Common myeloid progenitor, CD34-positive (primary cell): ENCODE measurements at regions not wholly inside any gene's neighbourhood (a gene's known extent, or its start where the extent isn't known, plus 50 kb on each side); places are given as distances from the start of the nearest gene placed in this dataset.
"Not testable (repeated sequence)": the region's sequence is repeated elsewhere in the genome, so short reads cannot be mapped to it uniquely, and the experiment has no call there.

Source experiments
- CTCF ChIA-PET: fragments of 350-600 bp; sonication (Branson Sonifier 250); formaldehyde crosslinking; loops from one replicate; lab custom pipeline; 2021; ENCODE audit warnings: antibody characterized with exemption; lab: Charles Lee
- POLR2A ChIA-PET: fragments of 350-600 bp; sonication (Branson Sonifier 250); formaldehyde crosslinking; loops from one replicate; lab custom pipeline; 2021; ENCODE audit warnings: antibody characterized with exemption; lab: Charles Lee
- DNase-seq, 3 donors: peaks; one replicate each; pipeline versions ENCODE4 v3.0.0 to v3.0.0-alpha.2; 2013
- H3K27ac ChIP-seq, 2 experiments: 1 replicate in 1 of 2; 2 replicates in 1 of 2; pipeline ENCODE4 v1.7.0; 2013; ENCODE audit warnings: inconsistent platforms in 2 of 2, low read length in 2 of 2, mild to moderate bottlenecking in 2 of 2, low read depth in 1 of 2, moderate library complexity in 1 of 2; ENCODE audit not compliant: severe bottlenecking in 2 of 2, insufficient read depth in 1 of 2, poor library complexity in 1 of 2
- H3K27me3 ChIP-seq, 5 experiments: replicated peaks in 2 of 5; 1 replicate in 3 of 5; 2 replicates in 2 of 5; pipeline versions ENCODE4 v1.6.1 to v1.7.0; 2013; ENCODE audit warnings: low read length in 4 of 5, mild to moderate bottlenecking in 2 of 5, moderate library complexity in 2 of 5, inconsistent platforms in 1 of 5; ENCODE audit not compliant: insufficient read depth in 5 of 5, control insufficient read depth in 4 of 5
- H3K36me3 ChIP-seq, 4 experiments: 1 replicate in 2 of 4; 2 replicates in 2 of 4; pipeline versions ENCODE4 v1.6.1 to v1.7.0; 2013; ENCODE audit warnings: low read length in 3 of 4, control low read depth in 1 of 4, mild to moderate bottlenecking in 1 of 4; ENCODE audit not compliant: control insufficient read depth in 4 of 4, insufficient read depth in 4 of 4
- H3K4me1 ChIP-seq, 4 experiments: 1 replicate in 3 of 4; 2 replicates in 1 of 4; pipeline versions ENCODE4 v1.6.1 to v1.7.1; 2013; ENCODE audit warnings: low read length in 3 of 4, mild to moderate bottlenecking in 3 of 4, control low read depth in 1 of 4, inconsistent platforms in 1 of 4, moderate library complexity in 1 of 4; ENCODE audit not compliant: control insufficient read depth in 4 of 4, insufficient read depth in 4 of 4; ENCODE audit errors: control extremely low read depth in 1 of 4
- H3K4me3 ChIP-seq, 7 experiments: 1 replicate in 4 of 7; 2 replicates in 3 of 7; pipeline versions ENCODE4 v1.5.1 to v1.7.0; 2013; ENCODE audit warnings: mild to moderate bottlenecking in 7 of 7, low read length in 6 of 7, moderate library complexity in 6 of 7, inconsistent platforms in 2 of 7, low read depth in 2 of 7, control low read depth in 1 of 7; ENCODE audit not compliant: insufficient read depth in 4 of 7, control insufficient read depth in 1 of 7; ENCODE audit errors: extremely low read depth in 1 of 7
- H3K9me3 ChIP-seq, 5 experiments: 1 replicate in 4 of 5; 2 replicates in 1 of 5; pipeline versions ENCODE4 v1.6.1 to v1.7.1; 2013; ENCODE audit warnings: low read length in 4 of 5, mild to moderate bottlenecking in 2 of 5, inconsistent platforms in 1 of 5, low read depth in 1 of 5, moderate library complexity in 1 of 5; ENCODE audit not compliant: control insufficient read depth in 4 of 5, insufficient read depth in 2 of 5; ENCODE audit errors: control extremely low read depth in 1 of 5
- WGBS: methylation state at CpG from one replicate; pipeline ENCODE4 v1.1.5; 2013; ENCODE audit not compliant: insufficient coverage; 5-methylcytosine and 5-hydroxymethylcytosine counted together

- Histone ChIP-seq H3K4me3 (no peak overlapping the region), H3K27me3 (no peaks in the 10 kb centered on the region), H3K36me3 (no peaks in the 10 kb centered on the region), H3K4me1 (no peaks in the 10 kb centered on the region), H3K9me3 (peaks cover 0 to under 1% (median 0%) of the 10 kb centered on the region in 5 experiments), H3K27ac (no peak overlapping the region)
- 58% methylated on average over 2 of the region's 4 CpGs for WGBS
- CTCF ChIA-PET, result no interaction called here
- POLR2A ChIA-PET, result no interaction called here
- no peak for DNase-seq
These were observed 106.2 kb upstream of the IL1RAPL2 start for GRCh38 chrX:104459796-104460195.

- WGBS, result no CpG with 5 or more reads among the region's 2 CpGs
- POLR2A ChIA-PET, H3K4me1 ChIP-seq: not testable (repeated sequence)
These were observed 108.9 kb upstream of the IL1RAPL2 start for GRCh38 chrX:104457130-104457529.

GRCh38 chrX:104450316-104450715 lies 115.7 kb upstream of the IL1RAPL2 start:
- DNase-seq, result no peak
- no peaks in the 10 kb centered on the region for H3K4me1 ChIP-seq
- H3K9me3 ChIP-seq, result no peaks in the 10 kb centered on the region
- no peaks in the 10 kb centered on the region for H3K36me3 ChIP-seq
- WGBS, result no CpG with 5 or more reads among the region's 1 CpG
- ChIA-PET CTCF (no interaction called here), POLR2A (no interaction called here)
- H3K27ac ChIP-seq, result no peak overlapping the region
- no peak overlapping the region for H3K4me3 ChIP-seq
- H3K27me3 ChIP-seq, result no peaks in the 10 kb centered on the region

More at GRCh38 chrX:104457130-104457529, 108.9 kb upstream of the IL1RAPL2 start:
- H3K4me3 ChIP-seq, H3K36me3 ChIP-seq, DNase-seq, H3K27ac ChIP-seq, CTCF ChIA-PET, H3K9me3 ChIP-seq, H3K27me3 ChIP-seq: not testable (repeated sequence)

GRCh38 chrX:104445591-104445990 lies 120.4 kb upstream of the IL1RAPL2 start:
- DNase-seq, result no peak
- ChIA-PET POLR2A (no interaction called here), CTCF (no interaction called here)
- Histone ChIP-seq H3K9me3 (no peaks in the 10 kb centered on the region), H3K4me1 (no peaks in the 10 kb centered on the region), H3K4me3 (no peak overlapping the region), H3K36me3 (no peaks in the 10 kb centered on the region), H3K27me3 (peaks cover 0 to 2% (median 0%) of the 10 kb centered on the region in 5 experiments), H3K27ac (no peak overlapping the region)
- 80% methylated on average over 1 of the region's 2 CpGs for WGBS

- POLR2A ChIA-PET, result no interaction called here
- 92% methylated on average over 6 of the region's 7 CpGs for WGBS
- DNase-seq, result no peak
- no peaks in the 10 kb centered on the region for H3K36me3 ChIP-seq
- H3K4me3 ChIP-seq, result no peak overlapping the region
- H3K9me3 ChIP-seq, result peaks cover 0 to 1% (median 0%) of the 10 kb centered on the region in 5 experiments
- CTCF ChIA-PET, result no interaction called here
- H3K27me3 ChIP-seq, result peaks cover 0 to 4% (median 0%) of the 10 kb centered on the region in 5 experiments
- no peaks in the 10 kb centered on the region for H3K4me1 ChIP-seq
- no peak overlapping the region for H3K27ac ChIP-seq
These were observed 130.8 kb upstream of the IL1RAPL2 start for GRCh38 chrX:104435249-104435648.

- no peak for DNase-seq
- no peaks in the 10 kb centered on the region for H3K4me1 ChIP-seq
- ChIA-PET CTCF (no interaction called here), POLR2A (no interaction called here)
- no peaks in the 10 kb centered on the region for H3K36me3 ChIP-seq
- H3K27me3 ChIP-seq, result peaks cover 0 to 9% (median 0%) of the 10 kb centered on the region in 5 experiments
- H3K9me3 ChIP-seq, result peaks cover 0 to 1% (median 0%) of the 10 kb centered on the region in 5 experiments
- no peak overlapping the region for H3K4me3 ChIP-seq
- 80% methylated on average over 2 of the region's 3 CpGs for WGBS
- no peak overlapping the region for H3K27ac ChIP-seq
These were observed 133.7 kb upstream of the IL1RAPL2 start for GRCh38 chrX:104432321-104432720.

- CTCF ChIA-PET, result no interaction called here
- WGBS, result no CpG with 5 or more reads among the region's 1 CpG
- H3K27ac ChIP-seq, result no peak overlapping the region
These were observed 135.3 kb upstream of the IL1RAPL2 start for GRCh38 chrX:104430742-104431119.

More at GRCh38 chrX:104430742-104431119, 135.3 kb upstream of the IL1RAPL2 start:
- Histone ChIP-seq H3K4me3 (no peak overlapping the region), H3K4me1 (no peaks in the 10 kb centered on the region), H3K36me3 (no peaks in the 10 kb centered on the region), H3K9me3 (peaks cover 0 to 1% (median 0%) of the 10 kb centered on the region in 5 experiments), H3K27me3 (peaks cover 0 to 9% (median 0%) of the 10 kb centered on the region in 5 experiments)
- POLR2A ChIA-PET, result no interaction called here
- no peak for DNase-seq
